ENCODE measurements at regions not wholly inside any gene's neighbourhood (a gene's known extent, or its start where the extent isn't known, plus 50 kb on each side); places are given as distances from the start of the nearest gene placed in this dataset.

DNA sequence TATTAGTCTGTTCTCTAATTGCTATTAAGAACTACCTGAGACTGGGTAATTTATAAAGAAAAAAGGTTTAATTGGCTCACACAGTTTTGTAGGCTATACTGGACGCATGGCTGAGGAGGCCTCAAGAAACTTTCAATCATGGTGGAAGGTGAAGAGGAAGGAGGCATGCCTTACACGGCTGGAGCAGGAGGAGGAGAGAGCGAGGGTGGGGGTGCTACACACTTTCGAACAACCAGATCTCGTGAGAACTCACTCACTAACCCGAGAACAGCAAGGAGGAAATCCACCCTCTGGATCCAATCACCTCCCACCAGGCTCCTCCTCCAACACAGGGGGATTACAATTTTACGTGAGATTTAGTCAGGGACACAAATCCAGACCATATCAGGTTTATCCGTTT is 90.0 kb downstream of the RMI1 start:
- TF ChIP-seq YY1 (IDR thresholded peaks at IDR 0.05; ENCODE audit: insufficient read depth, insufficient read length) (no peak), SUZ12 (IDR thresholded peaks at IDR 0.05; ENCODE audit: extremely low read depth, insufficient read depth, insufficient read length) (no peak)
